ENCODE measurements at regions not wholly inside any gene's neighbourhood (a gene's known extent, or its start where the extent isn't known, plus 50 kb on each side); places are given as distances from the start of the nearest gene placed in this dataset.
"Not testable (repeated sequence)": the region's sequence is repeated elsewhere in the genome, so short reads cannot be mapped to it uniquely, and the experiment has no call there.

- DNase-seq: no peak
These were observed 116.9 kb upstream of the EEF2KMT start for GRCh38 chr16:5214466-5214865.

- not testable (repeated sequence) for DNase-seq
These were observed 114.9 kb upstream of the EEF2KMT start for GRCh38 chr16:5212501-5212900.

GRCh38 chr16:5207862-5208498 is 110.4 kb upstream of the EEF2KMT start:
- DNase-seq: peak; percentile 33

GRCh38 chr16:5207001-5207523 is 109.5 kb upstream of the EEF2KMT start:
- no peak for DNase-seq

- DNase-seq: no peak
These were observed 108.9 kb upstream of the EEF2KMT start for GRCh38 chr16:5206331-5206990.

- DNase-seq: no peak
These were observed 107.9 kb upstream of the EEF2KMT start for GRCh38 chr16:5205361-5206040.

GRCh38 chr16:5203675-5204074 is 106.1 kb upstream of the EEF2KMT start:
- DNase-seq: not testable (repeated sequence)

- DNase-seq: no peak
These were observed 102.5 kb upstream of the EEF2KMT start for GRCh38 chr16:5200123-5200522.

GRCh38 chr16:5196204-5196603 is 98.6 kb upstream of the EEF2KMT start:
- no peak for DNase-seq

- DNase-seq: no peak
These were observed 96.3 kb upstream of the EEF2KMT start for GRCh38 chr16:5193861-5194260.

GRCh38 chr16:5188989-5189352 is 91.4 kb upstream of the EEF2KMT start:
- no peak for DNase-seq

- no peak for DNase-seq
These were observed 90.9 kb upstream of the EEF2KMT start for GRCh38 chr16:5188318-5188988.

- DNase-seq: no peak
These were observed 89.9 kb upstream of the EEF2KMT start for GRCh38 chr16:5187402-5187952.

- DNase-seq: no peak
These were observed 88.8 kb upstream of the EEF2KMT start for GRCh38 chr16:5186381-5186903.

GRCh38 chr16:5176505-5176904 is 78.9 kb upstream of the EEF2KMT start:
- DNase-seq: no peak

- no peak for DNase-seq
These were observed 77.7 kb upstream of the EEF2KMT start for GRCh38 chr16:5175266-5175665.

GRCh38 chr16:5166486-5166885 is 68.9 kb upstream of the EEF2KMT start:
- DNase-seq: no peak

GRCh38 chr16:5165429-5165828 is 67.8 kb upstream of the EEF2KMT start:
- DNase-seq: not testable (repeated sequence)

GRCh38 chr16:5162801-5163200 is 65.2 kb upstream of the EEF2KMT start:
- not testable (repeated sequence) for DNase-seq

- DNase-seq: not testable (repeated sequence)
These were observed 64.3 kb upstream of the EEF2KMT start for GRCh38 chr16:5161888-5162287.

- DNase-seq: not testable (repeated sequence)
These were observed 62.4 kb upstream of the EEF2KMT start for GRCh38 chr16:5160010-5160409.

GRCh38 chr16:5159537-5159936 is 61.9 kb upstream of the EEF2KMT start:
- not testable (repeated sequence) for DNase-seq

GRCh38 chr16:5158494-5158893 is 60.9 kb upstream of the EEF2KMT start:
- no peak for DNase-seq
